H9 (cell line): ENCODE measurements at regions not wholly inside any gene's neighbourhood (a gene's known extent, or its start where the extent isn't known, plus 50 kb on each side); places are given as distances from the start of the nearest gene placed in this dataset.

Source experiments
- DNase-seq: peaks from one replicate; pipeline ENCODE4 v3.0.0-alpha.2; 2017
- H2AFZ ChIP-seq: one replicate; pipeline ENCODE4 v1.6.1; 2013; ENCODE audit warnings: mild to moderate bottlenecking, low read length, control low read depth, moderate library complexity
- H2AK5ac ChIP-seq: 2 replicates; pipeline ENCODE4 v1.6.1; 2013; ENCODE audit warnings: low read length, control low read depth, mixed read lengths; ENCODE audit not compliant: insufficient read length
- H2BK120ac ChIP-seq: one replicate; pipeline ENCODE4 v1.6.1; 2013; ENCODE audit warnings: low read depth, mild to moderate bottlenecking, low read length, control low read depth, inconsistent platforms; ENCODE audit not compliant: poor library complexity, severe bottlenecking
- H2BK12ac ChIP-seq: 2 replicates; pipeline ENCODE4 v1.6.1; 2013; ENCODE audit warnings: low read length, control low read depth, mixed read lengths, low read depth; ENCODE audit not compliant: insufficient read length
- H2BK15ac ChIP-seq: 2 replicates; pipeline ENCODE4 v1.6.1; 2013; ENCODE audit warnings: low read depth, low read length, control low read depth
- H2BK20ac ChIP-seq: one replicate; pipeline ENCODE4 v1.6.1; 2013; ENCODE audit warnings: low read depth, mild to moderate bottlenecking, low read length, control low read depth, inconsistent platforms; ENCODE audit not compliant: poor library complexity, severe bottlenecking
- H2BK5ac ChIP-seq: 2 replicates; pipeline ENCODE4 v1.6.1; 2013; ENCODE audit warnings: low read length, control low read depth, mixed read lengths; ENCODE audit not compliant: insufficient read length
- H3K14ac ChIP-seq: 2 replicates; pipeline ENCODE4 v1.6.1; 2013; ENCODE audit warnings: low read length, control low read depth; ENCODE audit not compliant: insufficient read depth
- H3K18ac ChIP-seq: 2 replicates; pipeline ENCODE4 v1.6.1; 2013; ENCODE audit warnings: low read depth, mild to moderate bottlenecking, mixed read lengths, low read length, control low read depth; ENCODE audit not compliant: insufficient read length
- H3K23ac ChIP-seq: 2 replicates; pipeline ENCODE4 v1.6.1; 2013; ENCODE audit warnings: low read length, control low read depth, mixed read lengths, low read depth; ENCODE audit not compliant: insufficient read length
- H3K23me2 ChIP-seq: 2 replicates; pipeline ENCODE4 v1.6.1; 2013; ENCODE audit warnings: low read depth, mild to moderate bottlenecking, mixed read lengths, low read length, control low read depth; ENCODE audit not compliant: insufficient read length, poor library complexity, severe bottlenecking
- H3K27ac ChIP-seq: 2 replicates; pipeline ENCODE4 v1.5.1; 2013; ENCODE audit warnings: low read length, control low read depth, mixed read lengths, low read depth; ENCODE audit not compliant: insufficient read length
- H3K27me3 ChIP-seq: 2 replicates; pipeline ENCODE4 v1.6.1; 2013; ENCODE audit warnings: low read length, control low read depth, inconsistent platforms; ENCODE audit not compliant: insufficient read depth
- H3K4ac ChIP-seq: 2 replicates; pipeline ENCODE4 v1.6.1; 2013; ENCODE audit warnings: low read depth, mild to moderate bottlenecking, control low read depth, inconsistent platforms, low read length, moderate library complexity
- H3K4me1 ChIP-seq: 2 replicates; pipeline ENCODE4 v1.6.1; 2013; ENCODE audit warnings: low read length, control low read depth, inconsistent platforms; ENCODE audit not compliant: insufficient read depth
- H3K4me2 ChIP-seq: 2 replicates; pipeline ENCODE4 v1.6.1; 2013; ENCODE audit warnings: low read length, control low read depth, mixed read lengths; ENCODE audit not compliant: insufficient read length, insufficient read depth
- H3K56ac ChIP-seq: 2 replicates; pipeline ENCODE4 v1.6.1; 2013; ENCODE audit warnings: low read depth, mild to moderate bottlenecking, mixed read lengths, low read length, control low read depth; ENCODE audit not compliant: insufficient read length
- H3K79me1 ChIP-seq: 2 replicates; pipeline ENCODE4 v1.6.1; 2013; ENCODE audit warnings: low read depth, mild to moderate bottlenecking, moderate library complexity, low read length, control low read depth, inconsistent platforms; ENCODE audit not compliant: insufficient read depth, poor library complexity, severe bottlenecking
- H3K79me2 ChIP-seq: 2 replicates; pipeline ENCODE4 v1.6.1; 2013; ENCODE audit warnings: low read length, control low read depth, inconsistent platforms; ENCODE audit not compliant: insufficient read depth
- H3K9ac ChIP-seq: 2 replicates; pipeline ENCODE4 v1.6.1; 2013; ENCODE audit warnings: low read length, control low read depth, mixed read lengths; ENCODE audit not compliant: insufficient read length; ENCODE audit errors: extremely low read depth
- H3K9me3 ChIP-seq: one replicate; pipeline ENCODE4 v1.6.1; 2013; ENCODE audit warnings: low read depth, low read length, inconsistent platforms; ENCODE audit not compliant: control insufficient read depth
- H3T11ph ChIP-seq: one replicate; pipeline ENCODE4 v1.6.1; 2013; ENCODE audit warnings: mild to moderate bottlenecking, low read length, control low read depth, inconsistent platforms
- H4K20me1 ChIP-seq: one replicate; pipeline ENCODE4 v1.6.1; 2013; ENCODE audit not compliant: control insufficient read depth, insufficient read length, insufficient read depth
- H4K5ac ChIP-seq: 2 replicates; pipeline ENCODE4 v1.6.1; 2013; ENCODE audit warnings: low read depth, mild to moderate bottlenecking, mixed read lengths, low read length, control low read depth; ENCODE audit not compliant: insufficient read length
- H4K8ac ChIP-seq: replicated peaks from 2 replicates; pipeline ENCODE4 v1.6.1; 2013; ENCODE audit warnings: low read length, control low read depth, mixed read lengths, low read depth; ENCODE audit not compliant: insufficient read length
- H4K91ac ChIP-seq: 2 replicates; pipeline ENCODE4 v1.6.1; 2013; ENCODE audit warnings: low read depth, mild to moderate bottlenecking, moderate library complexity, mixed read lengths, low read length, control low read depth; ENCODE audit not compliant: insufficient read length
- H3K27ac Mint-ChIP-seq, 3 experiments: 2 replicates in 2 of 3; 3 replicates in 1 of 3; pipeline ENCODE4 v1.8.0; 2020 to 2021; ENCODE audit warnings: mixed read lengths in 3 of 3, mild to moderate bottlenecking in 1 of 3, moderate library complexity in 1 of 3
- H3K27me3 Mint-ChIP-seq: 2 replicates; pipeline ENCODE4 v1.8.0; 2021; ENCODE audit warnings: low read depth, mild to moderate bottlenecking, moderate library complexity, mixed read lengths
- H3K36me3 Mint-ChIP-seq, 3 experiments: 2 replicates in 2 of 3; 3 replicates in 1 of 3; pipeline ENCODE4 v1.8.0; 2020 to 2021; ENCODE audit warnings: low read depth in 3 of 3, mixed read lengths in 3 of 3; ENCODE audit not compliant: insufficient read depth in 1 of 3
- H3K4me1 Mint-ChIP-seq, 2 experiments: 2 replicates each; pipeline ENCODE4 v1.8.0; 2020; ENCODE audit warnings: mixed read lengths in 2 of 2
- H3K4me3 Mint-ChIP-seq, 2 experiments: 2 replicates in 1 of 2; 3 replicates in 1 of 2; pipeline ENCODE4 v1.8.0; 2020 to 2021; ENCODE audit warnings: mild to moderate bottlenecking in 2 of 2, mixed read lengths in 2 of 2, moderate library complexity in 1 of 2
- H3K9me3 Mint-ChIP-seq, 2 experiments: 2 replicates in 1 of 2; 3 replicates in 1 of 2; pipeline ENCODE4 v1.8.0; 2020; ENCODE audit warnings: mild to moderate bottlenecking in 2 of 2, mixed read lengths in 2 of 2, moderate library complexity in 1 of 2
- CTCF ChIP-seq: fragments of 200-600 bp; sonication (generic); conservative IDR thresholded peaks from 3 replicates; pipeline ENCODE4 v1.8.0; 2021; ENCODE audit warnings: antibody characterized with exemption, mild to moderate bottlenecking
- WGBS: extraction: QIAGEN DNeasy Blood & Tissue Kit; methylation state at CpG from one replicate; pipeline ENCODE4 v1.1.7; 2013; ENCODE audit warnings: missing lambda C conversion rate, low lambda C conversion rate, mixed read lengths; ENCODE audit not compliant: insufficient read length; ENCODE audit errors: extremely low coverage; 5-methylcytosine and 5-hydroxymethylcytosine counted together

- Histone ChIP-seq H4K8ac (no peak overlapping the region), H3T11ph (no peak overlapping the region), H3K79me1 (no peaks in the 10 kb centered on the region), H4K20me1 (no peaks in the 10 kb centered on the region), H2AK5ac (no peak overlapping the region), H3K56ac (no peak overlapping the region), H2AFZ (no peak overlapping the region), H2BK12ac (no peak overlapping the region), H2BK15ac (no peak overlapping the region), H3K14ac (no peak overlapping the region), H2BK20ac (no peak overlapping the region), H2BK5ac (no peak overlapping the region), H4K5ac (no peak overlapping the region), H2BK120ac (no peak overlapping the region), H4K91ac (no peak overlapping the region), H3K9ac (no peak overlapping the region), H3K18ac (no peak overlapping the region), H3K4me2 (no peak overlapping the region), H3K79me2 (no peaks in the 10 kb centered on the region), H3K4me1 (no peaks in the 10 kb centered on the region), H3K27me3 (no peaks in the 10 kb centered on the region), H3K23me2 (no peaks in the 10 kb centered on the region), H3K4ac (no peak overlapping the region), H3K27ac (no peak overlapping the region), H3K23ac (no peak overlapping the region), H3K9me3 (no peaks in the 10 kb centered on the region)
- DNase-seq = no peak
- TF ChIP-seq CTCF = no peak
- Mint-ChIP-seq H3K27ac (no peak overlapping the region), H3K4me1 (no peaks in the 10 kb centered on the region), H3K36me3 (no peaks in the 10 kb centered on the region), H3K4me3 (no peak overlapping the region), H3K27me3 (no peaks in the 10 kb centered on the region), H3K9me3 (no peaks in the 10 kb centered on the region)
- no CpG with 5 or more reads among the region's 2 CpGs for WGBS
These were observed 516.6 kb downstream of the PCDH18 start for GRCh38 chr4:137015426-137016409.
